HUES48 (cell line): ENCODE measurements at regions not wholly inside any gene's neighbourhood (a gene's known extent, or its start where the extent isn't known, plus 50 kb on each side); places are given as distances from the start of the nearest gene placed in this dataset.

Source experiments
- H3K27ac ChIP-seq: one replicate; pipeline ENCODE4 v1.7.0; 2013; ENCODE audit warnings: low read depth, low read length, inconsistent platforms
- H3K27me3 ChIP-seq: 2 replicates; pipeline ENCODE4 v1.6.1; 2013; ENCODE audit warnings: mild to moderate bottlenecking, low read length; ENCODE audit not compliant: control insufficient read depth, insufficient read depth
- H3K36me3 ChIP-seq: 2 replicates; pipeline ENCODE4 v1.6.1; 2013; ENCODE audit warnings: low read length; ENCODE audit not compliant: control insufficient read depth, insufficient read depth
- H3K4me1 ChIP-seq: 2 replicates; pipeline ENCODE4 v1.6.1; 2013; ENCODE audit warnings: mild to moderate bottlenecking, low read length; ENCODE audit not compliant: control insufficient read depth, insufficient read depth
- H3K4me3 ChIP-seq: 2 replicates; pipeline ENCODE4 v1.5.1; 2013; ENCODE audit warnings: mild to moderate bottlenecking, low read depth, low read length
- H3K9ac ChIP-seq: 2 replicates; pipeline ENCODE4 v1.6.1; 2013; ENCODE audit warnings: mild to moderate bottlenecking, low read depth, low read length, moderate library complexity
- H3K9me3 ChIP-seq: 2 replicates; pipeline ENCODE4 v1.6.1; 2013; ENCODE audit warnings: low read length; ENCODE audit not compliant: control insufficient read depth, insufficient read depth

- peak overlapping the region; percentile 85 for H3K27ac ChIP-seq
- peaks cover 27% of the 10 kb centered on the region for H3K4me1 ChIP-seq
- no peaks in the 10 kb centered on the region for H3K36me3 ChIP-seq
- H3K4me3 ChIP-seq = no peak overlapping the region
- no peaks in the 10 kb centered on the region for H3K9me3 ChIP-seq
- H3K27me3 ChIP-seq = no peaks in the 10 kb centered on the region
- H3K9ac ChIP-seq = no peak overlapping the region
Measured at GRCh38 chr6:14732226-14732843, 513.5 kb upstream of the JARID2 start.

- no peaks in the 10 kb centered on the region for H3K36me3 ChIP-seq
- no peaks in the 10 kb centered on the region for H3K27me3 ChIP-seq
- no peak overlapping the region for H3K9ac ChIP-seq
- H3K27ac ChIP-seq = peak overlapping the region; percentile 85
- no peaks in the 10 kb centered on the region for H3K9me3 ChIP-seq
- H3K4me1 ChIP-seq = peaks cover 27% of the 10 kb centered on the region
- no peak overlapping the region for H3K4me3 ChIP-seq
Measured at GRCh38 chr6:14732844-14733757, 512.8 kb upstream of the JARID2 start.

- Histone ChIP-seq H3K27me3 (no peaks in the 10 kb centered on the region), H3K4me1 (peaks cover 20% of the 10 kb centered on the region), H3K9ac (no peak overlapping the region), H3K4me3 (no peak overlapping the region), H3K36me3 (no peaks in the 10 kb centered on the region), H3K9me3 (no peaks in the 10 kb centered on the region), H3K27ac (no peak overlapping the region)
Measured at GRCh38 chr6:14734052-14734415, 511.8 kb upstream of the JARID2 start.

GRCh38 chr6:14734416-14735340, 511.2 kb upstream of the JARID2 start:
- H3K27ac ChIP-seq = no peak overlapping the region
- H3K4me1 ChIP-seq = peaks cover 14% of the 10 kb centered on the region

GRCh38 chr6:14735956-14736486, 509.8 kb upstream of the JARID2 start:
- H3K27me3 ChIP-seq = no peaks in the 10 kb centered on the region
- H3K9me3 ChIP-seq = no peaks in the 10 kb centered on the region
- no peaks in the 10 kb centered on the region for H3K36me3 ChIP-seq
- H3K27ac ChIP-seq = no peak overlapping the region
- no peak overlapping the region for H3K9ac ChIP-seq
- H3K4me3 ChIP-seq = no peak overlapping the region
- H3K4me1 ChIP-seq = peaks cover 10% of the 10 kb centered on the region; the same call in 1 of the 2 replicates

More at GRCh38 chr6:14734416-14735340, 511.2 kb upstream of the JARID2 start:
- H3K36me3 ChIP-seq = no peaks in the 10 kb centered on the region
- H3K9me3 ChIP-seq = no peaks in the 10 kb centered on the region
- no peak overlapping the region for H3K9ac ChIP-seq
- H3K27me3 ChIP-seq = no peaks in the 10 kb centered on the region
- H3K4me3 ChIP-seq = no peak overlapping the region

GRCh38 chr6:14736554-14736953, 509.3 kb upstream of the JARID2 start:
- Histone ChIP-seq H3K27me3 (no peaks in the 10 kb centered on the region), H3K4me1 (peaks cover 10% of the 10 kb centered on the region; the same call in 1 of the 2 replicates), H3K9ac (no peak overlapping the region), H3K4me3 (no peak overlapping the region), H3K9me3 (no peaks in the 10 kb centered on the region), H3K36me3 (no peaks in the 10 kb centered on the region), H3K27ac (no peak overlapping the region)

- Histone ChIP-seq H3K9ac (no peak overlapping the region), H3K27ac (no peak overlapping the region), H3K4me1 (no peaks in the 10 kb centered on the region; the same call in 1 of the 2 replicates)
Measured at GRCh38 chr6:14738497-14738896, 507.4 kb upstream of the JARID2 start.

GRCh38 chr6:14738933-14739332, 506.9 kb upstream of the JARID2 start:
- Histone ChIP-seq H3K9me3 (no peaks in the 10 kb centered on the region), H3K27ac (no peak overlapping the region), H3K4me3 (no peak overlapping the region)

More at GRCh38 chr6:14738497-14738896, 507.4 kb upstream of the JARID2 start:
- Histone ChIP-seq H3K36me3 (no peaks in the 10 kb centered on the region), H3K4me3 (no peak overlapping the region), H3K9me3 (no peaks in the 10 kb centered on the region), H3K27me3 (no peaks in the 10 kb centered on the region)

GRCh38 chr6:14739827-14740226, 506.0 kb upstream of the JARID2 start:
- H3K4me3 ChIP-seq = no peak overlapping the region
- no peaks in the 10 kb centered on the region for H3K4me1 ChIP-seq
- H3K36me3 ChIP-seq = no peaks in the 10 kb centered on the region
- no peak overlapping the region for H3K27ac ChIP-seq
- H3K27me3 ChIP-seq = no peaks in the 10 kb centered on the region
- H3K9me3 ChIP-seq = no peaks in the 10 kb centered on the region
- H3K9ac ChIP-seq = no peak overlapping the region

More at GRCh38 chr6:14738933-14739332, 506.9 kb upstream of the JARID2 start:
- H3K9ac ChIP-seq = no peak overlapping the region
- no peaks in the 10 kb centered on the region for H3K4me1 ChIP-seq
- no peaks in the 10 kb centered on the region for H3K27me3 ChIP-seq
- no peaks in the 10 kb centered on the region for H3K36me3 ChIP-seq

GRCh38 chr6:14742171-14742570, 503.7 kb upstream of the JARID2 start:
- H3K27me3 ChIP-seq = no peaks in the 10 kb centered on the region
- H3K36me3 ChIP-seq = no peaks in the 10 kb centered on the region
- H3K4me3 ChIP-seq = no peak overlapping the region
- no peak overlapping the region for H3K9ac ChIP-seq
- no peaks in the 10 kb centered on the region for H3K4me1 ChIP-seq
- no peaks in the 10 kb centered on the region for H3K9me3 ChIP-seq
- H3K27ac ChIP-seq = no peak overlapping the region
